Gastroesophageal sphincter (tissue), 4 donors: ENCODE measurements at regions not wholly inside any gene's neighbourhood (a gene's known extent, or its start where the extent isn't known, plus 50 kb on each side); places are given as distances from the start of the nearest gene placed in this dataset.
"Not testable (repeated sequence)": the region's sequence is repeated elsewhere in the genome, so short reads cannot be mapped to it uniquely, and the experiment has no call there.

Experiments
- ATAC-seq: fragments of 150-250 bp; one replicate; pipeline ENCODE4 v1.9.1; 2016; ENCODE audit warnings: mild to moderate bottlenecking, moderate library complexity
- H3K27ac ChIP-seq, 4 donors: fragments of 200-600 bp; sonication (generic) in 3 of 4; 1 replicate in 3 of 4; 2 replicates in 1 of 4; pipeline ENCODE4 v1.5.1; 2016 to 2019
- H3K27me3 ChIP-seq: fragments of 200-600 bp; sonication (generic); one replicate; pipeline ENCODE4 v1.5.1; 2019
- H3K36me3 ChIP-seq, 2 donors: fragments of 200-600 bp; sonication (generic); one replicate each; pipeline ENCODE4 v1.5.1; 2019; ENCODE audit warnings: control low read depth in 1 of 2
- H3K4me1 ChIP-seq, 3 donors: fragments of 200-600 bp; sonication (generic); 1 replicate in 2 of 3; 2 replicates in 1 of 3; pipeline ENCODE4 v1.5.1; 2016 to 2019; ENCODE audit warnings: control low read depth in 2 of 3
- H3K4me3 ChIP-seq, 2 donors: fragments of 200-600 bp; sonication (generic); one replicate each; pipeline ENCODE4 v1.5.1; 2019; ENCODE audit warnings: mild to moderate bottlenecking in 1 of 2, moderate library complexity in 1 of 2
- H3K9me3 ChIP-seq, 3 donors: fragments of 200-600 bp; sonication (generic); one replicate each; pipeline ENCODE4 v1.5.1; 2017 to 2019; ENCODE audit warnings: control low read depth in 2 of 3
- CTCF ChIP-seq, 4 experiments: fragments of 200-600 bp in 2 of 4; fragments of 450-650 bp in 2 of 4; sonication (generic) in 1 of 4; IDR thresholded peaks; one replicate each; pipeline ENCODE4 v1.5.1; 2017 to 2019; ENCODE audit warnings: antibody characterized with exemption in 4 of 4, mild to moderate bottlenecking in 2 of 4, moderate library complexity in 2 of 4
- EP300 ChIP-seq: sonication (generic); formaldehyde crosslinking; IDR thresholded peaks from one replicate; pipeline ENCODE4 v1.6.1; 2017; ENCODE audit warnings: antibody characterized with exemption, mild to moderate bottlenecking
- POLR2A ChIP-seq, 2 donors: fragments of 450-650 bp; IDR thresholded peaks; one replicate each; pipeline ENCODE4 v1.6.1; 2017; ENCODE audit warnings: antibody characterized with exemption in 2 of 2, mild to moderate bottlenecking in 2 of 2, moderate library complexity in 1 of 2
- POLR2AphosphoS5 ChIP-seq: sonication (generic); formaldehyde crosslinking; IDR thresholded peaks from one replicate; pipeline ENCODE4 v1.6.1; 2017; ENCODE audit warnings: antibody characterized with exemption
- WGBS, 2 donors: methylation state at CpG; one replicate each; pipeline ENCODE4 v1.1.5; 2018; ENCODE audit warnings: low coverage in 1 of 2; 5-methylcytosine and 5-hydroxymethylcytosine counted together

GRCh38 chrX:39690541-39691415 lies 407.0 kb downstream of the BCOR start:
- ATAC-seq = no peak
- Histone ChIP-seq H3K9me3 (peaks cover 0 to under 1% (median 0%) of the 10 kb centered on the region in 3 donors), H3K27ac (no peak overlapping the region), H3K27me3 (no peaks in the 10 kb centered on the region), H3K4me3 (no peak overlapping the region), H3K4me1 (peaks cover 0 to 25% (median 4%) of the 10 kb centered on the region in 3 donors), H3K36me3 (no peaks in the 10 kb centered on the region)
- 90 to 93% methylated on average over 9 to 12 of the region's 13 CpGs for WGBS, 2 donors
- TF ChIP-seq EP300 = no peak

DNA sequence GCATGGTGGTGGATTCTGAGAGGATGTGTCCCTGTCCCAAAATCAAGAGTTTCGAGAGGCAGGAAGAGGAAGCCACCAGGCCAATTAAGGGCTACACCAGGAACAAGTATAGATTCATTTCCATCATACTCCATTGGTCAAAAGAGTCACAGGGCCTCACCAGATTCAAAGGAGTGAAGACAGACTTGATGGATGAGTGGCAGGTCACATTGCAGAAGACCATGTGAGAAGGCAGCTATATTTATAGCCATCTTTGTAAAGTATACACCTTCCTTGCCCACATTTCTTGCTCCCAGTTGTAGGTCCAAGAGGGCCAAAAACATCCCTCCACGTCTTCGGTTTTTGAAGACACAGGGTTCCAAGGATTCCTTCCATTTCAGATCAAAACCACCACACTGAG lies 406.0 kb downstream of the BCOR start:
- Histone ChIP-seq H3K4me3 (no peak overlapping the region), H3K9me3 (peaks cover 0 to 10% (median 0%) of the 10 kb centered on the region in 3 donors), H3K27me3 (no peaks in the 10 kb centered on the region), H3K36me3 (no peaks in the 10 kb centered on the region), H3K27ac (no peak overlapping the region), H3K4me1 (peaks cover 0 to 25% (median 4%) of the 10 kb centered on the region in 3 donors)
- TF ChIP-seq EP300 = no peak
- no peak for TF ChIP-seq CTCF (IDR thresholded peaks at IDR 0.05)
- TF ChIP-seq POLR2A (IDR thresholded peaks at IDR 0.05) = no peak
- TF ChIP-seq POLR2AphosphoS5 = no peak
- 84 to 94% methylated on average over 2 of the region's 3 CpGs for WGBS, 2 donors
- no peak for ATAC-seq

DNA sequence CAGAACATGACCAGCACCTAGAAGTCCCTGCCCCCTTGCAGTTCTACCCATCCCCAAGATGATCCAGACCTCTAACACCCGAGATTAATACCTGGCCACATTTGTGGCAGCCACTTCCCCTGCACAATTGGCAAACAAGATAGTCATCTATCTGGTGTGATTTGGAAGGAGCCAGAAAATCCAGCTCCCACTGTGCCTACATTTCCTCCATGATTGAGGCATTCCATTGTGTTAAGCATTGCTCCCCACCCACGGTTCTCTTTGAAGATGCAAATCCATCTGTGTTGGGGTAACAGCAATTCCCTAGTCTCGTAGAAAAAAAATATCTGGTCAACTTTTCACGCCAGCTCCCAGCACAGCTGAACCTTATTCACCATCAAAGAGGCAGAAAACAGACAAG lies 405.0 kb downstream of the BCOR start:
- Histone ChIP-seq H3K9me3 (peaks cover 0 to 12% (median 0%) of the 10 kb centered on the region in 3 donors), H3K36me3 (no peaks in the 10 kb centered on the region), H3K27ac (no peak overlapping the region), H3K27me3 (no peaks in the 10 kb centered on the region), H3K4me3 (no peak overlapping the region), H3K4me1 (peaks cover 0 to 17% (median 4%) of the 10 kb centered on the region in 3 donors)
- ATAC-seq = no peak
- 70% methylated on average over 3 of the region's 4 CpGs; no CpG with 5 or more reads in 1 of the 2 donors for WGBS, 2 donors
- no peak for TF ChIP-seq CTCF (IDR thresholded peaks at IDR 0.05)
- TF ChIP-seq POLR2AphosphoS5 = no peak
- TF ChIP-seq EP300 = no peak
- TF ChIP-seq POLR2A (IDR thresholded peaks at IDR 0.05) = no peak

- Histone ChIP-seq H3K27me3 (no peaks in the 10 kb centered on the region), H3K9me3 (peaks cover 0 to 12% (median 0%) of the 10 kb centered on the region in 3 donors), H3K27ac (no peak overlapping the region), H3K4me3 (no peak overlapping the region), H3K4me1 (peaks cover 0 to 12% (median 2%) of the 10 kb centered on the region in 3 donors), H3K36me3 (no peaks in the 10 kb centered on the region)
- TF ChIP-seq POLR2AphosphoS5 = no peak
- no peak for TF ChIP-seq EP300
- no peak for TF ChIP-seq POLR2A (IDR thresholded peaks at IDR 0.05)
- TF ChIP-seq CTCF (IDR thresholded peaks at IDR 0.05) = no peak
- ATAC-seq = no peak
- WGBS, 2 donors = 55% methylated on average over 2 of the region's 7 CpGs; no CpG with 5 or more reads in 1 of the 2 donors
Observed at GRCh38 chrX:39693298-39693697, 404.5 kb downstream of the BCOR start.

GRCh38 chrX:39702636-39703035 lies 395.1 kb downstream of the BCOR start:
- H3K4me1 ChIP-seq, ATAC-seq, H3K27ac ChIP-seq, H3K36me3 ChIP-seq, H3K9me3 ChIP-seq, H3K4me3 ChIP-seq, H3K27me3 ChIP-seq: not testable (repeated sequence)
- WGBS, 2 donors = no CpG with 5 or more reads among the region's 5 CpGs

- no peak overlapping the region for H3K27ac ChIP-seq
- H3K36me3 ChIP-seq = no peaks in the 10 kb centered on the region
- TF ChIP-seq CTCF (IDR thresholded peaks at IDR 0.05) (no peak), EP300 (no peak), POLR2A (IDR thresholded peaks at IDR 0.05) (no peak), POLR2AphosphoS5 (no peak)
- no peak overlapping the region for H3K4me3 ChIP-seq
- H3K9me3 ChIP-seq = no peaks in the 10 kb centered on the region
- 83 to 100% methylated on average over 1 to 3 of the region's 3 CpGs for WGBS, 2 donors
- H3K4me1 ChIP-seq = no peaks in the 10 kb centered on the region
- no peaks in the 10 kb centered on the region for H3K27me3 ChIP-seq
- ATAC-seq = no peak
Observed at GRCh38 chrX:39703307-39703706, 394.5 kb downstream of the BCOR start.
